HepG2 (cell line): ENCODE measurements at regions not wholly inside any gene's neighbourhood (a gene's known extent, or its start where the extent isn't known, plus 50 kb on each side); places are given as distances from the start of the nearest gene placed in this dataset.

Experiments
- CSRNP1 ChIP-seq: sonication (generic); formaldehyde crosslinking; IDR thresholded peaks from 2 replicates; pipeline ENCODE4 v1.8.1; 2023; ENCODE audit warnings: mild to moderate bottlenecking, missing genetic modification reagents
- ELF1 ChIP-seq: sonication (generic); formaldehyde crosslinking; IDR thresholded peaks from 2 replicates; pipeline ENCODE4 v1.4.0; 2020; ENCODE audit warnings: missing genetic modification reagents
- GPBP1L1 ChIP-seq: sonication (generic); formaldehyde crosslinking; IDR thresholded peaks from 2 replicates; pipeline ENCODE4 v1.5.0; 2020; ENCODE audit warnings: mild to moderate bottlenecking, missing genetic modification reagents
- MAZ ChIP-seq, 2 experiments: sonication (generic) in 1 of 2; formaldehyde crosslinking in 1 of 2; IDR thresholded peaks; 2 replicates each; pipeline versions ENCODE4 v1.5.0 to v1.6.1; 2012 to 2020; ENCODE audit warnings: low read depth in 2 of 2, mild to moderate bottlenecking in 2 of 2, borderline replicate concordance in 1 of 2, improper control_type of control experiment in 1 of 2, low read length in 1 of 2, missing genetic modification reagents in 1 of 2, moderate library complexity in 1 of 2
- MYC ChIP-seq: sonication (generic); formaldehyde crosslinking; IDR thresholded peaks from 2 replicates; pipeline ENCODE4 v1.9.0; 2021; ENCODE audit warnings: missing genetic modification reagents, borderline replicate concordance
- NFYB ChIP-seq: sonication (generic); formaldehyde crosslinking; IDR thresholded peaks from 2 replicates; pipeline ENCODE4 v1.4.0; 2020; ENCODE audit warnings: missing genetic modification reagents
- PHF5A ChIP-seq: IDR thresholded peaks from one replicate; pipeline ENCODE4 v1.6.1; 2018; ENCODE audit warnings: low read depth, missing genetic modification reagents; ENCODE audit not compliant: unreplicated experiment
- SMAD1 ChIP-seq: sonication (generic); formaldehyde crosslinking; IDR thresholded peaks from 2 replicates; pipeline ENCODE4 v1.4.0; 2020; ENCODE audit warnings: missing genetic modification reagents, low read depth, mild to moderate bottlenecking, borderline replicate concordance
- WIZ ChIP-seq: sonication (generic); formaldehyde crosslinking; IDR thresholded peaks from 2 replicates; pipeline ENCODE4 v1.5.1; 2020; ENCODE audit warnings: mild to moderate bottlenecking, missing genetic modification reagents
- ZNF225 ChIP-seq: sonication (generic); formaldehyde crosslinking; IDR thresholded peaks from 2 replicates; pipeline ENCODE4 v1.4.0; 2020; ENCODE audit warnings: mild to moderate bottlenecking, missing genetic modification reagents
- ZSCAN5A ChIP-seq: sonication (generic); formaldehyde crosslinking; IDR thresholded peaks from 2 replicates; pipeline ENCODE4 v1.8.0; 2022; ENCODE audit warnings: mild to moderate bottlenecking, missing genetic modification reagents, borderline replicate concordance

- no peak for TF ChIP-seq PHF5A (CRISPR knock-in tag)
- TF ChIP-seq NFYB (CRISPR knock-in tag), result no peak
- TF ChIP-seq ZSCAN5A, result no peak
- TF ChIP-seq ELF1 (CRISPR knock-in tag), result no peak
- no peak for TF ChIP-seq SMAD1 (CRISPR knock-in tag)
- no peak for TF ChIP-seq MAZ (IDR thresholded peaks at IDR 0.05; ENCODE audit: borderline replicate concordance, low read depth, low read length)
- no peak for TF ChIP-seq MAZ (CRISPR knock-in tag; IDR thresholded peaks at IDR 0.05; ENCODE audit: low read depth)
- no peak for TF ChIP-seq GPBP1L1
- no peak for TF ChIP-seq CSRNP1
- TF ChIP-seq MYC (CRISPR knock-in tag), result no peak
- no peak for TF ChIP-seq ZNF225 (CRISPR knock-in tag)
- TF ChIP-seq WIZ (CRISPR knock-in tag), result no peak
Observed at GRCh38 chr1:244269169-244269568, 182.5 kb downstream of the ADSS2 start.
